HG02759 (cell line): ENCODE measurements at regions not wholly inside any gene's neighbourhood (a gene's known extent, or its start where the extent isn't known, plus 50 kb on each side); places are given as distances from the start of the nearest gene placed in this dataset.
A peak's percentile ranks its signal among the peaks of the same experiment; 100 is the strongest.

Source experiments
- ATAC-seq: cut with Tn5 transposase; IDR thresholded peaks from one replicate; pipeline ENCODE4 v1.9.1; 2021; ENCODE audit warnings: mild to moderate bottlenecking, moderate library complexity; ENCODE audit not compliant: unreplicated experiment

DNA sequence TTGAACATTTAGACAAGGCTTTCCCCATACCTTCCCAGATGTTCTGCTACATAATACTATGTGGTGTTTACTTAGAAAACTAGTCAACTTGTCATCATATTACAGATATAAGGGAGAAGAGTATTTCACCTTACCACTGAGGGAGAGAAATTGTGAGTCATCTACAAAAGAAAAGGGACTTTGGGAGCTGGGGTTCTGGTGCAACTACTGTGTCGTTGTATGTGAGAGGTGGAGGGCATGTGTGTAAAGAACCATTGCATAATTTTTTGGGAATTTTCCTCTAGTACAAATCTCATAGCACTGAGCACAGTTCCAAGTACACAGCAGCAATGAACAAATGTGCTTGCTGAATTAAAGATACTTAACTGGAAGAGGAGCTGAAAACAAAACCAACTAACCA lies 665.6 kb downstream of the DHX35 start:
- ATAC-seq: no peak

GRCh38 chr20:39624316-39624715 lies 662.2 kb downstream of the DHX35 start:
- no peak for ATAC-seq

GRCh38 chr20:39623584-39624234 lies 661.6 kb downstream of the DHX35 start:
- ATAC-seq: no peak

DNA sequence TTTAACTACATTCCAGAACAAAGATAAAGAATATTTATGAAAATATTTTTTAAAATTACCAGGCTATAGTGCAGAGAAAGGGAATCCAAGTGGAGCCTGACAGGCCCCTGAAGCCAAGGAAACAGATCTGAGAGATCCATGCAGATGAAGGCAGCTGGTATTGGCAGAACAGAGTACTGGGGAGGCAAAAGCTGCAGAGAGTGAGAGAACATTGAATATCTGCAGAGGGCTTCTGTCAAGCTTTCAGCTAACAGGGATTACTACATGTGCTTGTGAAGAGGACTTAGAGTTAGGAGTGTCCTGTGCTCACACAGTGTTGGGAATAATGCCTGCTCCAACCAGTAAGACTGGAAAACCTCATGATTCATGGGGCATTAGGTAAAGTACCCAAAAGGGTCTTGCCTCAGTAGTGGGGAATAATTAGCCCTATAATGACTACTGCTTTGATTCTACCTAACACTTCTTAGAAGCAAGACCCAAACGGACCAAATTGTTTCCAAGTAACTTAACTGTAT lies 657.2 kb downstream of the DHX35 start:
- ATAC-seq: no peak

GRCh38 chr20:39611901-39612300 lies 649.8 kb downstream of the DHX35 start:
- no peak for ATAC-seq

- no peak for ATAC-seq
Observed at GRCh38 chr20:39607141-39607540, 645.0 kb downstream of the DHX35 start.

- no peak for ATAC-seq
Observed at GRCh38 chr20:39605908-39606307, 643.8 kb downstream of the DHX35 start.

- no peak for ATAC-seq
Observed at GRCh38 chr20:39605361-39605760, 643.2 kb downstream of the DHX35 start.

DNA sequence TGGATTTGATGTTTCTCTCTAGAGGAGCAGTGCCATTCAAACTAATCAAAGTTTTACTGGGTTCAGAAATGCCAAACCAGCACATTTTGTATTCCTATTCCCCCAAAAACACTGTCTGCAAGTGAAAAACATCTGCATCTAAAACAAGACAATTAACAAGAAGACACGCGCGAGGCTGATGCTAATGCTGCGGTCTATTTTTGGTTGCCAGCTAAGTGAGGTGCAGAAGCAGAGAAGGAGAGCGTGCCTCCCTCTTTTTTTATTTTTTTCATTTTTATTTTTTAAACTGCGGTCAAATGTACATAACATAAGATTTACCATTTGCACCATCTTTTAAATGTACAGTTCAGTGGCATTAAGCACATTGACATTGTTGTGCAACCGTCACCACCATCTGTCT lies 641.1 kb downstream of the DHX35 start:
- ATAC-seq: no peak

DNA sequence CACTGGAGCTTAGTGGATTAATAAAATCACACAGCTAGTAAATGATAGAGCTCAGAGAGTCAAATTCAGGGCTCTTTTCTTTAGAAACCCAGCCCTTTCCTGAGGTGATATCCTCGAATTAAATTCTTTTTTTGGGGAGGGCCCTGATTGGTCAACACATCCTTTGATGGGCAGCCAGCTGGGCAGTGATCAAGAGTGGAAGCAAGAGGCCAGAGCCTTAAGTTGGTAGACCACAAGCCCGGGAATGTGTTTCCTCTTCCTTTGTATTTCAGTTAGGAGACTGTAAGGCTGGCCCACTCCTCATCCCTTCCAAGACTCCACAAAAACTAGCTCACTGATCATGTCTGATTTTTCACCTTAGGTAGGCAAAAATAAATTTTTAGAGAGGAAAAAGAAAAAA lies 640.5 kb downstream of the DHX35 start:
- no peak for ATAC-seq

GRCh38 chr20:39600871-39601270 lies 638.7 kb downstream of the DHX35 start:
- no peak for ATAC-seq

GRCh38 chr20:39600156-39600555 lies 638.0 kb downstream of the DHX35 start:
- ATAC-seq: no peak

DNA sequence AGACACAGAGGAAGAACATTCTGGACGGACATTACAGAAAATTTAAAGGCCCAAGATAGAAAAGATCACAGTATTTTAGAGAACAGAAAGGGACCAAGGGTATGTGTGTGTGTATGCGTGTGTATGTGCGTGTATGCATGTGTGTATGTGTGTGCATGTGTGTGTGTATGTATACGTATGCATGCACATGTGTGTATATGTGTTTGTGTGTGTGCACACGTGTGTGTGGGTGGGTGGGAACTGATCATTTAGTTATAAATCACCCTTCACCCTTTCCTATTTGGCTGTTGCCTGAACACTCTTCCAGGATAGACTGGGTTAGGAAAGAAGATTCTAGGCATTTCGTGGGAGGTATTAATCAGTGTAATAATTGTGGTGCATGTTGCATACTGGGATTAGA lies 634.4 kb downstream of the DHX35 start:
- no peak for ATAC-seq

- ATAC-seq: no peak
Observed at GRCh38 chr20:39592371-39592770, 630.2 kb downstream of the DHX35 start.

GRCh38 chr20:39588148-39588757 lies 626.1 kb downstream of the DHX35 start:
- no peak for ATAC-seq

- no peak for ATAC-seq
Observed at GRCh38 chr20:39581034-39581433, 618.9 kb downstream of the DHX35 start.

DNA sequence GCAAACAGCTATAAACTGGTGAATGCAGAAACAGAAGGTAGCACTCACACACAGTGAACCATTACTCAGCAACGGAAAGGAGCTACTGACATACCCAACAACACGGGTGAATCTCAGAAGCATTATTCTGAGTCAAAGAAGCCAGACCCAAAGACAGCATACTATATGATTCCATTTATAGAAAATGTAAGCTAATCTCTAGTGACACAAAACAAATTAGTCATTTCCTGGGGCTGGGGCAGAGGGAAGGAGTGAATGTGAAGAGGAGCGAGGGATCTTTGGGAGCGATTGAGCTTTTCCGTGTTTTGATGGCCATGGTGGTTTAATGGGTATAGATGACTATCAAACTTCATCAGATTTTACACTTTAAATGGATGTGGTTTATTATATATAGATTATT lies 614.6 kb downstream of the DHX35 start:
- no peak for ATAC-seq

GRCh38 chr20:39574061-39574460 lies 611.9 kb downstream of the DHX35 start:
- ATAC-seq: no peak

GRCh38 chr20:39571171-39571570 lies 609.0 kb downstream of the DHX35 start:
- no peak for ATAC-seq

- ATAC-seq: peak; percentile 61
Observed at GRCh38 chr20:39568109-39568508, 606.0 kb downstream of the DHX35 start.

DNA sequence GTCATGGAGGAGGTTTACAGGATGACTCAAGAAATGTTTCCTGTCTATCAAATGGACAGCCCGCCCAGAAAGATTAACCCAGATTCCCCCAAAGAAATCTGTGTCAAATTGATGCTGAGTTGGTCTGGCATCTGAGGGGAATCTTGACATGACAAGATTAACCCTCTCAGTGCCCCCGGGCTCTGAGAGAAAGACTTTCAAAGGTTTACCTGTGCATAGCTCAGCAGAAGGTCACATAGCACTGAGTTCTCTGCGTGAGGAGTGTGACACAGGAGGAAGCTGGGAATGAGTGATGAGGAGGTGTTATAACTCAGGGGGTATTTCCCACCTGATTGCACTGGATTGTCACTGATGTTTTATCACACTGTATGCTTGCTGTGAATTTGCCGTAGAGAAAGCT lies 601.2 kb downstream of the DHX35 start:
- ATAC-seq: peak; percentile 64

GRCh38 chr20:39554341-39554740 lies 592.2 kb downstream of the DHX35 start:
- no peak for ATAC-seq

GRCh38 chr20:39553120-39553519 lies 591.0 kb downstream of the DHX35 start:
- no peak for ATAC-seq
